ENCODE measurements at regions not wholly inside any gene's neighbourhood (a gene's known extent, or its start where the extent isn't known, plus 50 kb on each side); places are given as distances from the start of the nearest gene placed in this dataset.

DNA sequence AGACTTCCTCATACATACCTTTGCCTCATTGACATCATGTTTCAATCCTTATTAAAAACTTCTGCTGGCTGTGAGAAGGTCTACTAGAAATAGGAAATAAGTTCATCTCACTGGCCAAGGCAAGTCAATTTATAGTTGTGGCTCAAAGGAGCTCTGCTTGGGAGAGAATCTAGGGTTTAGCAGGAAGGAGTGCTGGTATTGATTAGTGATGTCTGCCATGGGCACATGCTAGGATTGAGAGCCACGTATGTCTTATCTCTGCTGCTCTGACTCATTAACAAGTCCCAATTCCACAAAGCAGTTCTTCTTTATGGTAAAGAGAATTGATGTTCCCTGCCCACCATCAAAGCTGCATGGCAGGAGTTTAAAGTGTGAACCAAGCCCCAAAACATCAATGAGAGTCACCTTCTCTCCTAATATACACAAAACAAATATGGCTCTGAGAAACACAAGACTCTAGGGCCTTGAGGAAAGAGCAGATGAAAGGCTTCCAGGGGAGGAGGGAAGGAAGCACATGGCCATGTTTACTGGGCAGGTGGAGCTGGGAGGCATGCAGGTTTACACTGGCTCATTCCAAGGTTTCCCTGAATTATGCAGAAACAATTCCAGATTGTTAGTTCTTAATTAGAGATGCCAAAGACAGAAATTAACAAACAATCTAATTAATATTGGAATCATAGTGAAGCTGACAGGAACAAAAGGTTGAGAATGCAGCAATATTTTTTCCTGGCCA is 931.9 kb upstream of the TMEM132C start:
- no peaks in the 10 kb centered on the region for H3K36me3 ChIP-seq
- H3K4me1 ChIP-seq (ENCODE audit: low read depth): no peaks in the 10 kb centered on the region
- no peak for DNase-seq (ENCODE audit: low read depth in 1 of 2, low spot score in 1 of 2)
- no peaks in the 10 kb centered on the region for H3K27me3 ChIP-seq
- H3K27ac ChIP-seq: no peak overlapping the region
- H3K4me3 ChIP-seq: no peak overlapping the region
- no peak for TF ChIP-seq CTCF (IDR thresholded peaks at IDR 0.05; ENCODE audit: low read depth, low read length)
- no peaks in the 10 kb centered on the region for H3K9me3 ChIP-seq (ENCODE audit: low read depth)

DNA sequence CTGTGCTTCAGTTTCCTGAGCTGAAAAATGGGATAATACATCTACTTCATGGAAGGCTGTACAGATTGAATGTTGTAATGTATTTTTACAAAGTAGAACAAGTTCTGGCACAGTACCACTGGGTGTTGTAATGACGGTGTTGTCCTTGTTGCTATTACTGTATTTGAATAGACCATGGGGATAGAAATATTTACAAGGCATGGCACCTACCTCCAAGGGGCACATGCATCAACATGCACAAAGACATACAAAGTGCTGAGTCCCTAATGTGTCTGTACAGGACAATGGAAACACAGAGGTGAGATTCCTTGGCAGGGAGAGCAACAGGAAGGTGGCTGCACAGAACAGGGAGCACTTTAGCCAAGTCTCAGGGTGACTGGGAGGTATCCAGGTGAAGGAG is 930.6 kb upstream of the TMEM132C start:
- H3K27me3 ChIP-seq: no peaks in the 10 kb centered on the region
- no peak overlapping the region for H3K27ac ChIP-seq
- TF ChIP-seq CTCF (IDR thresholded peaks at IDR 0.05; ENCODE audit: low read depth, low read length): no peak
- no peak for DNase-seq (ENCODE audit: low read depth in 1 of 2, low spot score in 1 of 2)
- H3K36me3 ChIP-seq: no peaks in the 10 kb centered on the region
- H3K4me3 ChIP-seq: no peak overlapping the region
- no peaks in the 10 kb centered on the region for H3K4me1 ChIP-seq (ENCODE audit: low read depth)
- H3K9me3 ChIP-seq (ENCODE audit: low read depth): no peaks in the 10 kb centered on the region

DNA sequence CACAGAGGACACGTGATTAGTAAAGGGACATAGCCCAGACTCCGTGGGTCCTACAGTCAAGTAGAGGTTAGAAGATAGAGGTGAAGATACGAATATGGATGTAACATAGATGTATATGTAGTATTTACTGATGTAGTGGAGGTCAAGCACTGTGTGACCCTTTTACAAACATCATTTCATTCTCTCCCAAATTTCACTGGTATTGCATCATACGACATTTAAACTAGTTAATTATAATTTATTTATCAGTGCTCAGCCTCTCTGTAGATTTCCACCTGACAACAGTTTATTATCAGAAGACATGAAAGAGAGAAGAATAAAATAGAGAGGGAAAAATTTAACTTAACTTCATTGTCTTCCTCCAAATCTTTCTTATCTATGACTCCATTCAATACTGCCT is 927.9 kb upstream of the TMEM132C start:
- H3K27ac ChIP-seq: no peak overlapping the region
- H3K4me3 ChIP-seq: no peak overlapping the region
- H3K4me1 ChIP-seq (ENCODE audit: low read depth): no peaks in the 10 kb centered on the region
- no peak for DNase-seq (ENCODE audit: low read depth in 1 of 2, low spot score in 1 of 2)
- H3K9me3 ChIP-seq (ENCODE audit: low read depth): no peaks in the 10 kb centered on the region
- H3K27me3 ChIP-seq: no peaks in the 10 kb centered on the region
- H3K36me3 ChIP-seq: no peaks in the 10 kb centered on the region
- no peak for TF ChIP-seq CTCF (IDR thresholded peaks at IDR 0.05; ENCODE audit: low read depth, low read length)

DNA sequence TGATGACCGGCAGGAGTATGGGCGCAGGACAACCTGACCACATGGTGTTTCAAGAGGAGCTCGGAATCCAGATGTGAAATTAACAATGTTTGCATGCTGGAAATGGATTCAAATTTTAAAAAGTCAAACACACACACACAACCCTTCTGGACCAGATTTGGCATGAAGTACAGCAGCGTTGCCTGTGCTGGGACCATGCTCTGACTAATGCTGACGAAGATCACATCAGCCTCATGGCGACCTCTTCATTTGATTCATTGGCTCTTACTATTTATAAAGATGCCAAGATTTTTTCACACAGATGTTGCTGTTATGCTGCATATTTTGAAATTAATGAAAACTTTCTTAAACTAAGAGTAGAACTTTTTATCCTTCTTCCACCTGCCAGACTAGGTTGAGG is 926.6 kb upstream of the TMEM132C start:
- no peak for TF ChIP-seq CTCF (IDR thresholded peaks at IDR 0.05; ENCODE audit: low read depth, low read length)
- H3K27ac ChIP-seq: no peak overlapping the region
- DNase-seq (ENCODE audit: low read depth in 1 of 2, low spot score in 1 of 2): no peak
- no peaks in the 10 kb centered on the region for H3K4me1 ChIP-seq (ENCODE audit: low read depth)
- no peaks in the 10 kb centered on the region for H3K27me3 ChIP-seq
- no peaks in the 10 kb centered on the region for H3K36me3 ChIP-seq
- no peaks in the 10 kb centered on the region for H3K9me3 ChIP-seq (ENCODE audit: low read depth)
- no peak overlapping the region for H3K4me3 ChIP-seq

GRCh38 chr12:127342861-127343260 is 924.1 kb upstream of the TMEM132C start:
- Histone ChIP-seq H3K4me3 (no peak overlapping the region), H3K27me3 (no peaks in the 10 kb centered on the region), H3K9me3 (ENCODE audit: low read depth) (no peaks in the 10 kb centered on the region), H3K4me1 (ENCODE audit: low read depth) (no peaks in the 10 kb centered on the region), H3K36me3 (no peaks in the 10 kb centered on the region), H3K27ac (no peak overlapping the region)
- TF ChIP-seq CTCF (IDR thresholded peaks at IDR 0.05; ENCODE audit: low read depth, low read length): no peak
- no peak for DNase-seq (ENCODE audit: low read depth in 1 of 2, low spot score in 1 of 2)
